ENCODE measurements at regions not wholly inside any gene's neighbourhood (a gene's known extent, or its start where the extent isn't known, plus 50 kb on each side); places are given as distances from the start of the nearest gene placed in this dataset.
A peak's percentile ranks its signal among the peaks of the same experiment; 100 is the strongest.
"Not testable (repeated sequence)": the region's sequence is repeated elsewhere in the genome, so short reads cannot be mapped to it uniquely, and the experiment has no call there.

DNA sequence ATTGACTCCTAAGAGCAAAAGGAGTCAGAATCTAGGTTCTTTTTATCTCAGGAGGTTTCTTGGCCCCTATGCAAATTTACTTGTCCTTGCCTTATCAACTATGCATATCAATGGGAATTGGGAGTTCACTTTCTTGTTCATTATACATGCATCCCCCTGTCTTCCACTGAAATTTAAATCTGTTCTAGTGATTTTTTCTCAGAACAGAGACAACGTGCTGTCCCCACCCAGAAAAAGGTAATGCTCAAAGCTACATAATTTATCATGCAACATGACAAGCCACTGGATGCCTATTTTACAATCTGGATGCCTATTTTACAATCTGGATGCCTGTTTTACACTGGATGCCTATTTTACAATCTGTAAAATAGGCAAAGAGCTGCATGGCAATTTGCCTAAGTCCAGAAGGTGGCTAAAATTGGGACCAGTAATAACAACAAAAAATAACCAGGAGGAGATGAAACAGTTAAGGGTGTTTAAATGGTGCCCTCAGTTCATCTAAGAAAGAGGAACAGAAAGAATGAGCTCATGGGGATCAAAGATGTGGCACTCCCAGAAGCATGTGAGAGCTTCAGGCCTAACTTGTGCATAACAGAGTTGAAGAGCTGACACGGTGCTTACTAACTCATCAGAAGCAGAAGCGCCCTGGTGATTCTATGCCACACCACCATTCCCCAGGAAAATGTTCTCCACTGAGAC lies 537.8 kb upstream of the BOD1L1 start:
- ATAC-seq (ENCODE audit: low FRiP score), result no peak
- no peak for TF ChIP-seq CTCF (IDR thresholded peaks at IDR 0.05)
- DNase-seq (ENCODE audit: low spot score), result no peak

- DNase-seq (ENCODE audit: low spot score), result no peak
- no peak for ATAC-seq (ENCODE audit: low FRiP score)
- no peak for TF ChIP-seq CTCF (IDR thresholded peaks at IDR 0.05)
Measured at GRCh38 chr4:14167876-14168510, 540.5 kb upstream of the BOD1L1 start.

DNA sequence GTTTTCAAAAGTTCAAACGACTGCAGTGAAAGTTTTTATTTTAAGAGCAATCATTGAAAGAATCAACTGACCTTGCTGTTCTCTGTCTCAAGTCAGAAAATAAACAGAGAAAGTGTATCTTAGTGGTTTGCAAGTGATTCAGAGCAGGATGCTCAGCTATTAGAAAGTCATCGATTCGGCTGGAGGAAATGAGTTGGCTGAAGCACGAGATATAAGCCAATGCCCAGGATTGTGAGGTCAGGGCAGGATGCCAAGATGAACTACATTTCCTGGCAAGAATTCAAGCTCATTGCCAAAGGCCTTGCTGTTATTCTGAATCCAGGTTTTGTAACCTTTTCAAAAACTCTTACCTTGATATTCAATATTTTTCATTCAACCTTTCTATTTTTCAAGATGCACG lies 541.4 kb upstream of the BOD1L1 start:
- DNase-seq (ENCODE audit: low spot score) (peak; percentile 35), ATAC-seq (ENCODE audit: low FRiP score) (no peak)
- no peak for TF ChIP-seq CTCF (IDR thresholded peaks at IDR 0.05)

DNA sequence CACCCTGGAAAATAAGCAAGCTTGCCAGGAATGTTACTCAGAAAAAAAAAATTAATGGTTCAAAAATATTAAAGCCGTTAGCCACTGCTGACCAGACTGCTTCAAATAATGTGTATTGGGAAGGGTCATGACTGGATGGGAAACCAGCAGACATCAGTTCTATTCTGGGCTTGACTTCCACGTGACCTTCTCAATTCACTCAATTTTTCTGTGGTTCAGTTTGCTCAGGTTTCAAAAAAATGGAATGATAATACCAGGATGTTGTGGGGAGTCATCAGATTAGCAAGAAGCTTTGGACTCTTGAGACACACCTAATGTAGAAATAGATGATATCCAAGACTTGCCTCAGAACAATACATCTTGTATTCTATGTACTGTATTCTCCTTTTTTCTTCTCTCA lies 541.9 kb upstream of the BOD1L1 start:
- ATAC-seq (ENCODE audit: low FRiP score), result no peak
- TF ChIP-seq CTCF (IDR thresholded peaks at IDR 0.05), result no peak
- no peak for DNase-seq (ENCODE audit: low spot score)

GRCh38 chr4:14169940-14170339 lies 542.4 kb upstream of the BOD1L1 start:
- ATAC-seq (ENCODE audit: low FRiP score); DNase-seq (ENCODE audit: low spot score): not testable (repeated sequence)

- no peak for TF ChIP-seq CTCF (IDR thresholded peaks at IDR 0.05)
- DNase-seq (ENCODE audit: low spot score) (no peak), ATAC-seq (ENCODE audit: low FRiP score) (no peak)
Measured at GRCh38 chr4:14176613-14177012, 549.1 kb upstream of the BOD1L1 start.

GRCh38 chr4:14177987-14178386 lies 550.5 kb upstream of the BOD1L1 start:
- no peak for DNase-seq (ENCODE audit: low spot score)

More at GRCh38 chr4:14177987-14178386, 550.5 kb upstream of the BOD1L1 start:
- no peak for ATAC-seq (ENCODE audit: low FRiP score)
- TF ChIP-seq CTCF (IDR thresholded peaks at IDR 0.05), result no peak
